HG03103 (cell line): ENCODE measurements at regions not wholly inside any gene's neighbourhood (a gene's known extent, or its start where the extent isn't known, plus 50 kb on each side); places are given as distances from the start of the nearest gene placed in this dataset.
"Not testable (repeated sequence)": the region's sequence is repeated elsewhere in the genome, so short reads cannot be mapped to it uniquely, and the experiment has no call there.

Source experiments
- ATAC-seq: cut with Tn5 transposase; IDR thresholded peaks from one replicate; pipeline ENCODE4 v1.9.1; 2021; ENCODE audit warnings: low read depth; ENCODE audit not compliant: unreplicated experiment

- ATAC-seq = no peak
Measured at GRCh38 chr4:159632031-159632430, 529.2 kb downstream of the RAPGEF2 start.

- ATAC-seq = no peak
Measured at GRCh38 chr4:159639671-159640323, 536.9 kb downstream of the RAPGEF2 start.

- no peak for ATAC-seq
Measured at GRCh38 chr4:159649237-159649636, 546.4 kb downstream of the RAPGEF2 start.

GRCh38 chr4:159652871-159653270, 550.0 kb downstream of the RAPGEF2 start:
- no peak for ATAC-seq

- ATAC-seq = no peak
Measured at GRCh38 chr4:159655547-159655946, 552.7 kb downstream of the RAPGEF2 start.

GRCh38 chr4:159669094-159669493, 566.2 kb downstream of the RAPGEF2 start:
- no peak for ATAC-seq

- ATAC-seq = no peak
Measured at GRCh38 chr4:159673221-159673620, 570.3 kb downstream of the RAPGEF2 start.

GRCh38 chr4:159674241-159674640, 571.4 kb downstream of the RAPGEF2 start:
- ATAC-seq = no peak

- ATAC-seq = no peak
Measured at GRCh38 chr4:159677521-159677920, 574.6 kb downstream of the RAPGEF2 start.

GRCh38 chr4:159682996-159683395, 580.1 kb downstream of the RAPGEF2 start:
- no peak for ATAC-seq

GRCh38 chr4:159684061-159684460, 581.2 kb downstream of the RAPGEF2 start:
- no peak for ATAC-seq

GRCh38 chr4:159685340-159686092, 582.6 kb downstream of the RAPGEF2 start:
- ATAC-seq = no peak

- ATAC-seq = no peak
Measured at GRCh38 chr4:159689526-159689925, 586.6 kb downstream of the RAPGEF2 start.

GRCh38 chr4:159697322-159698283, 594.7 kb downstream of the RAPGEF2 start:
- ATAC-seq = no peak

- no peak for ATAC-seq
Measured at GRCh38 chr4:159698336-159698735, 595.5 kb downstream of the RAPGEF2 start.

GRCh38 chr4:159702200-159702599, 599.3 kb downstream of the RAPGEF2 start:
- ATAC-seq = no peak

GRCh38 chr4:159705334-159705733, 602.5 kb downstream of the RAPGEF2 start:
- ATAC-seq = no peak

GRCh38 chr4:159706704-159707103, 603.8 kb downstream of the RAPGEF2 start:
- ATAC-seq = no peak

- ATAC-seq = not testable (repeated sequence)
Measured at GRCh38 chr4:159715180-159715579, 612.3 kb downstream of the RAPGEF2 start.

- ATAC-seq = no peak
Measured at GRCh38 chr4:159719531-159719930, 616.7 kb downstream of the RAPGEF2 start.

GRCh38 chr4:159722052-159722451, 619.2 kb downstream of the RAPGEF2 start:
- no peak for ATAC-seq
